Vagina (tissue), 2 donors: ENCODE measurements at regions not wholly inside any gene's neighbourhood (a gene's known extent, or its start where the extent isn't known, plus 50 kb on each side); places are given as distances from the start of the nearest gene placed in this dataset.

Experiments
- CTCF ChIP-seq, 3 experiments: fragments of 450-650 bp in 2 of 3; fragments of 200-600 bp in 1 of 3; sonication (generic) in 1 of 3; IDR thresholded peaks; one replicate each; pipeline ENCODE4 v1.5.1; 2017 to 2019; ENCODE audit warnings: antibody characterized with exemption in 3 of 3, mild to moderate bottlenecking in 2 of 3, moderate library complexity in 2 of 3
- POLR2A ChIP-seq, 2 donors: fragments of 450-650 bp; IDR thresholded peaks; one replicate each; pipeline ENCODE4 v1.6.1; 2017; ENCODE audit warnings: antibody characterized with exemption in 2 of 2, mild to moderate bottlenecking in 2 of 2, moderate library complexity in 2 of 2
- POLR2AphosphoS5 ChIP-seq, 2 donors: sonication (generic); formaldehyde crosslinking; IDR thresholded peaks; one replicate each; pipeline ENCODE4 v1.9.0; 2017; ENCODE audit warnings: antibody characterized with exemption in 2 of 2, mild to moderate bottlenecking in 2 of 2, low read depth in 1 of 2; ENCODE audit not compliant: insufficient read depth in 1 of 2

GRCh38 chr6:165733489-165733791, 70.4 kb upstream of the PDE10A start:
- TF ChIP-seq POLR2AphosphoS5 (IDR thresholded peaks at IDR 0.05; ENCODE audit: insufficient read depth in 1 of 2, low read depth in 1 of 2) (no peak), CTCF (IDR thresholded peaks at IDR 0.05) (no peak), POLR2A (IDR thresholded peaks at IDR 0.05) (no peak)
